ENCODE measurements at regions not wholly inside any gene's neighbourhood (a gene's known extent, or its start where the extent isn't known, plus 50 kb on each side); places are given as distances from the start of the nearest gene placed in this dataset.

DNA sequence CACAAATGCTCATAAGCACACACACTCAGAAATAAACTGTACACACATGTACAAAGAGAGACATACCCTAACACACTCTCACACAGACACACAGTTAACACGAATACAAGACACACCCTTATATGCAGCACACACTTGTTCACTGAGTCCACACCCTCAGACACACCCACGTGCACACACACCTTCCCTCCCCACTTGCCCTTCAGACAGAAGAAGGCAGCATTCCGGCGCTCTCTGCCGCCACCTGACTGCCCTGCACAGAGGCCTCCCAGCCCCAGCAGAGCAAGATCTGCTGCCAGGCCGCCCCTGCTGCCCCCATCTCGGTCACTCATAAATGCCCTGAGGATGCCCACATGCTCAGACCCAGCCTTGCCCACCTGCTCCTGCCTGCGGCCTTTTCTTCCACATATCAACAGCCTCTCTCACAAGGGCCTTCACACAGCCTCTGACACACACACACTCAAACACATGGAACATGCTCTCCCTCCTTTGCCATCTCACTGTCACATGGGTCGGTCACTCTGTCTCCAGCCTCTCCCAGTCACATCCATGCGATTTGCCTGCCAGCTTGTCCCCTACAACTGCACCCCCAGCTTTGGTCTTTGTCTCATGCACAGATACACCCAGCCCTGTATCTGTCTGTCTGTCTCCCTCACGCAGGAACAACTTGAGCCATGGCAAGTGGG lies 71.1 kb downstream of the EPHB3 start:
- Mint-ChIP-seq H3K4me1 (no peaks in the 10 kb centered on the region), H3K27me3 (peaks cover 25% of the 10 kb centered on the region), H3K27ac (no peak overlapping the region), H3K4me3 (no peak overlapping the region), H3K9me3 (ENCODE audit: insufficient read depth) (no peaks in the 10 kb centered on the region)
- TF ChIP-seq EZH2 (IDR thresholded peaks at IDR 0.05; ENCODE audit: borderline replicate concordance, insufficient read depth, low read depth, low read length, poor library complexity, severe bottlenecking), result no peak
- TF ChIP-seq CTCF (IDR thresholded peaks at IDR 0.05), result no peak
- Histone ChIP-seq H3K27me3 (replicated peaks in 1 of 4; ENCODE audit: control extremely low read depth in 1 of 4, control insufficient read depth in 3 of 4, insufficient read depth in 4 of 4, low read length in 3 of 4) (peaks cover 0 to 8% (median 1%) of the 10 kb centered on the region in 4 experiments), H3K9ac (ENCODE audit: low read length) (no peak overlapping the region), H4K20me1 (ENCODE audit: control insufficient read depth, insufficient read depth, low read length, poor library complexity, severe bottlenecking) (no peaks in the 10 kb centered on the region), H3K4me1 (ENCODE audit: control insufficient read depth in 2 of 2, insufficient read depth in 2 of 2, low read length in 2 of 2) (no peaks in the 10 kb centered on the region), H3K4me3 (ENCODE audit: control extremely low read depth in 1 of 5, extremely low read depth in 1 of 5, insufficient read depth in 1 of 5, low read depth in 2 of 5, low read length in 4 of 5) (no peak overlapping the region), H2AFZ (ENCODE audit: insufficient read depth, low read depth, low read length, poor library complexity, severe bottlenecking) (no peak overlapping the region), H3K4me2 (replicated peaks; ENCODE audit: low read depth, low read length, poor library complexity, severe bottlenecking) (no peak overlapping the region), H3K9me3 (ENCODE audit: control extremely low read depth in 1 of 3, control insufficient read depth in 2 of 3, insufficient read depth in 1 of 3, low read length in 2 of 3) (peaks cover 0 to 3% (median 0%) of the 10 kb centered on the region in 3 donors), H3K79me2 (ENCODE audit: control insufficient read depth, insufficient read depth, low read length) (no peaks in the 10 kb centered on the region), H3K27ac (ENCODE audit: low read length in 2 of 2) (no peak overlapping the region), H3K36me3 (replicated peaks in 1 of 2; ENCODE audit: control extremely low read depth in 1 of 2, control insufficient read depth in 1 of 2, extremely low read depth in 1 of 2, insufficient read depth in 2 of 2, low read length in 1 of 2) (no peaks in the 10 kb centered on the region)
- ATAC-seq (ENCODE audit: low read depth) (no peak), DNase-seq (no peak)
- CTCF ChIA-PET, result no interaction called here
- intact Hi-C loops (cut with micrococcal nuclease), result no loop called here
- POLR2A ChIA-PET, result no interaction called here
- WGBS (ENCODE audit: insufficient coverage), result 94% methylated on average over 11 of the region's 11 CpGs

Data from B cell (primary cell).